ENCODE measurements at regions not wholly inside any gene's neighbourhood (a gene's known extent, or its start where the extent isn't known, plus 50 kb on each side); places are given as distances from the start of the nearest gene placed in this dataset.

DNA sequence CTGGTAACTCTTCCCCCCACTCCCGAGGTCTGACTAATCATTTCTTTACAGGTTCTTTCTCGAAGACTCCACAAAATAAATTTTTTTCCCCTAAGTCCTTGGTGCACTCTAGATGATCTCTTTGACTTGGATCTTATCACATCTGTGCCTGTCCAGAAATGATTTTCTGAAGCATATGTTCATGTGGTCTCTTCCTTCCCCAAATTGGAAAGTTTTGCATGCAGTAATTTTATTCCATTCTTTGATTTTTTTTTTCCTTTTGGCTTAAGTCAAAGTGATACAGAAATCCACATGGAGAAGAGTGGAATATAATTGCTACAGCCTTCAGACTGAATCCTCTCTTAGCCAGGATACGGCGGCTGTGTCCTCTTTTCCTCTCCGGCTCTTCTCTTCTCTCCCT, 213.3 kb downstream of the BMP4 start:
- TF ChIP-seq, protein P1, sequence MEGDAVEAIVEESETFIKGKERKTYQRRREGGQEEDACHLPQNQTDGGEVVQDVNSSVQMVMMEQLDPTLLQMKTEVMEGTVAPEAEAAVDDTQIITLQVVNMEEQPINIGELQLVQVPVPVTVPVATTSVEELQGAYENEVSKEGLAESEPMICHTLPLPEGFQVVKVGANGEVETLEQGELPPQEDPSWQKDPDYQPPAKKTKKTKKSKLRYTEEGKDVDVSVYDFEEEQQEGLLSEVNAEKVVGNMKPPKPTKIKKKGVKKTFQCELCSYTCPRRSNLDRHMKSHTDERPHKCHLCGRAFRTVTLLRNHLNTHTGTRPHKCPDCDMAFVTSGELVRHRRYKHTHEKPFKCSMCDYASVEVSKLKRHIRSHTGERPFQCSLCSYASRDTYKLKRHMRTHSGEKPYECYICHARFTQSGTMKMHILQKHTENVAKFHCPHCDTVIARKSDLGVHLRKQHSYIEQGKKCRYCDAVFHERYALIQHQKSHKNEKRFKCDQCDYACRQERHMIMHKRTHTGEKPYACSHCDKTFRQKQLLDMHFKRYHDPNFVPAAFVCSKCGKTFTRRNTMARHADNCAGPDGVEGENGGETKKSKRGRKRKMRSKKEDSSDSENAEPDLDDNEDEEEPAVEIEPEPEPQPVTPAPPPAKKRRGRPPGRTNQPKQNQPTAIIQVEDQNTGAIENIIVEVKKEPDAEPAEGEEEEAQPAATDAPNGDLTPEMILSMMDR (IDR thresholded peaks at IDR 0.05; ENCODE audit: low read depth, low read length, poor library complexity, severe bottlenecking): no peak
- no peak for TF ChIP-seq EZH2phosphoT487 (IDR thresholded peaks at IDR 0.05; ENCODE audit: borderline replicate concordance, low read length)

Data from DOHH2 (cell line).